Common myeloid progenitor, CD34-positive (primary cell): ENCODE measurements at regions not wholly inside any gene's neighbourhood (a gene's known extent, or its start where the extent isn't known, plus 50 kb on each side); places are given as distances from the start of the nearest gene placed in this dataset.

Experiments
- CTCF ChIA-PET: fragments of 350-600 bp; sonication (Branson Sonifier 250); formaldehyde crosslinking; loops from one replicate; lab custom pipeline; 2021; ENCODE audit warnings: antibody characterized with exemption; lab: Charles Lee
- POLR2A ChIA-PET: fragments of 350-600 bp; sonication (Branson Sonifier 250); formaldehyde crosslinking; loops from one replicate; lab custom pipeline; 2021; ENCODE audit warnings: antibody characterized with exemption; lab: Charles Lee
- DNase-seq, 3 donors: peaks; one replicate each; pipeline versions ENCODE4 v3.0.0 to v3.0.0-alpha.2; 2013
- H3K27ac ChIP-seq, 2 experiments: 1 replicate in 1 of 2; 2 replicates in 1 of 2; pipeline ENCODE4 v1.7.0; 2013; ENCODE audit warnings: inconsistent platforms in 2 of 2, low read length in 2 of 2, mild to moderate bottlenecking in 2 of 2, low read depth in 1 of 2, moderate library complexity in 1 of 2; ENCODE audit not compliant: severe bottlenecking in 2 of 2, insufficient read depth in 1 of 2, poor library complexity in 1 of 2
- H3K27me3 ChIP-seq, 5 experiments: replicated peaks in 2 of 5; 1 replicate in 3 of 5; 2 replicates in 2 of 5; pipeline versions ENCODE4 v1.6.1 to v1.7.0; 2013; ENCODE audit warnings: low read length in 4 of 5, mild to moderate bottlenecking in 2 of 5, moderate library complexity in 2 of 5, inconsistent platforms in 1 of 5; ENCODE audit not compliant: insufficient read depth in 5 of 5, control insufficient read depth in 4 of 5
- H3K36me3 ChIP-seq, 4 experiments: 1 replicate in 2 of 4; 2 replicates in 2 of 4; pipeline versions ENCODE4 v1.6.1 to v1.7.0; 2013; ENCODE audit warnings: low read length in 3 of 4, control low read depth in 1 of 4, mild to moderate bottlenecking in 1 of 4; ENCODE audit not compliant: control insufficient read depth in 4 of 4, insufficient read depth in 4 of 4
- H3K4me1 ChIP-seq, 4 experiments: 1 replicate in 3 of 4; 2 replicates in 1 of 4; pipeline versions ENCODE4 v1.6.1 to v1.7.1; 2013; ENCODE audit warnings: low read length in 3 of 4, mild to moderate bottlenecking in 3 of 4, control low read depth in 1 of 4, inconsistent platforms in 1 of 4, moderate library complexity in 1 of 4; ENCODE audit not compliant: control insufficient read depth in 4 of 4, insufficient read depth in 4 of 4; ENCODE audit errors: control extremely low read depth in 1 of 4
- H3K4me3 ChIP-seq, 7 experiments: 1 replicate in 4 of 7; 2 replicates in 3 of 7; pipeline versions ENCODE4 v1.5.1 to v1.7.0; 2013; ENCODE audit warnings: mild to moderate bottlenecking in 7 of 7, low read length in 6 of 7, moderate library complexity in 6 of 7, inconsistent platforms in 2 of 7, low read depth in 2 of 7, control low read depth in 1 of 7; ENCODE audit not compliant: insufficient read depth in 4 of 7, control insufficient read depth in 1 of 7; ENCODE audit errors: extremely low read depth in 1 of 7
- H3K9me3 ChIP-seq, 5 experiments: 1 replicate in 4 of 5; 2 replicates in 1 of 5; pipeline versions ENCODE4 v1.6.1 to v1.7.1; 2013; ENCODE audit warnings: low read length in 4 of 5, mild to moderate bottlenecking in 2 of 5, inconsistent platforms in 1 of 5, low read depth in 1 of 5, moderate library complexity in 1 of 5; ENCODE audit not compliant: control insufficient read depth in 4 of 5, insufficient read depth in 2 of 5; ENCODE audit errors: control extremely low read depth in 1 of 5
- WGBS: methylation state at CpG from one replicate; pipeline ENCODE4 v1.1.5; 2013; ENCODE audit not compliant: insufficient coverage; 5-methylcytosine and 5-hydroxymethylcytosine counted together

DNA sequence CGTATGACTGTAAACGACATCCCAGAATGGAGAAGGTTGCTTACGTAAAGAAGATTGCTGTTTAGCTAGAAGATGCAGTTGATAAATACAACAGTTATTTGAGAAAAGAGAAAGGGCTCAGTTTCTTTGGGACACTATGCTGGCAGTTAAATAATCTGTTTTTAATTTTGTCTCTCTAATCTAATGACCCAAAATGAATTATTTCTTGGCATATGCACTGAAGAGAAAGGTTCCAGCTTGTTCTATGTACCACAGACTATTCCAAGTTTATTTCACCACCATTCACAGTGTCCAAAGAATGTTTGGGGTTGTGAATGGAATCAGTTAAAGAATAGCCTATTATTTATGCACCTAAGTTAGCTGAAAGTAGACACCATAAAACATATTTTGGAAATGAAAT lies 449.9 kb downstream of the RNF144B start:
- Histone ChIP-seq H3K4me1 (no peaks in the 10 kb centered on the region), H3K27me3 (no peaks in the 10 kb centered on the region), H3K4me3 (no peak overlapping the region), H3K27ac (no peak overlapping the region), H3K9me3 (no peaks in the 10 kb centered on the region), H3K36me3 (no peaks in the 10 kb centered on the region)
- ChIA-PET POLR2A (no interaction called here), CTCF (no interaction called here)
- no peak for DNase-seq
- WGBS: 58% methylated on average over 3 of the region's 3 CpGs

DNA sequence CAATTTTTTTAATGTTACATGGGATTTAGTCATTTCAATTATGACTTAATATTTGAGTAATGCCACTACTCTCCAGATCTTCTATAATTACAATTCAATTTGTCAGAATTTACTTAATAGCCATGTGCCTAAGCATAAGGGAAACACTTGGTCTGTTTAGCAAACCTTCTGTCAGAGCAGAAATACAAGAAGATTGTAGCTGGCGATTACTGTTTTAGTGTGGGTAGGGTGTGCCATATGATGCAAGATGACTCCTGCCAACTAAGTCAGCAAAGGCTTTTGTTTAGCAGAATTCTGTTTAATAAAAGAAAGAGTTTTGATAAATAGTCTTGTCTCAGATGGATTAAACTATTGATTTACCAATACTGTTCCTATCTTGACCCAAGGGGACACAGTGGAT lies 455.4 kb downstream of the RNF144B start:
- H3K9me3 ChIP-seq: no peaks in the 10 kb centered on the region
- H3K27me3 ChIP-seq: no peaks in the 10 kb centered on the region
- no peaks in the 10 kb centered on the region for H3K4me1 ChIP-seq
- WGBS: 100% methylated on average over 1 of the region's 1 CpG
- H3K27ac ChIP-seq: no peak overlapping the region
- H3K4me3 ChIP-seq: no peak overlapping the region
- no peaks in the 10 kb centered on the region for H3K36me3 ChIP-seq
- POLR2A ChIA-PET: no interaction called here
- CTCF ChIA-PET: no interaction called here
- DNase-seq: no peak

DNA sequence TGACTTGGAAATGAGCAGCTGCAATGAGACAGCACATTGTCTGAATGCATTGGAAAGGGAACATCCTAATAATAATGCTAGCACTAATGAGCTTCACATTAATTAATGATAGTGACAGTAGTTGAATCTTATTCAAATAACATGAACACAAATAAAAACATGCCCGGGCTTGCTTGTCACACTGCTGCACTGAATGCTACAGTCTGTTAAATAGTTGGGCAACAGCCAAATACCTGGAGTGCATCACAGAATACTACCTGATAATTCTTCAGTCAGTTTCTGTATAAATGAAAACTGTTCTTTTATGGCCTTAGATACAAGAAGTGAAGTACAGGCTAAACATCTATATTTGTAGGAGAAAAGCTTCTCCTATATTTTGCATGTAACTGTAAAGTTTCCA lies 458.7 kb downstream of the RNF144B start:
- Histone ChIP-seq H3K36me3 (no peaks in the 10 kb centered on the region), H3K4me1 (no peaks in the 10 kb centered on the region), H3K9me3 (no peaks in the 10 kb centered on the region), H3K27me3 (no peaks in the 10 kb centered on the region), H3K4me3 (no peak overlapping the region), H3K27ac (no peak overlapping the region)
- DNase-seq: no peak
- CTCF ChIA-PET: no interaction called here
- WGBS: no CpG with 5 or more reads among the region's 1 CpG
- POLR2A ChIA-PET: no interaction called here

DNA sequence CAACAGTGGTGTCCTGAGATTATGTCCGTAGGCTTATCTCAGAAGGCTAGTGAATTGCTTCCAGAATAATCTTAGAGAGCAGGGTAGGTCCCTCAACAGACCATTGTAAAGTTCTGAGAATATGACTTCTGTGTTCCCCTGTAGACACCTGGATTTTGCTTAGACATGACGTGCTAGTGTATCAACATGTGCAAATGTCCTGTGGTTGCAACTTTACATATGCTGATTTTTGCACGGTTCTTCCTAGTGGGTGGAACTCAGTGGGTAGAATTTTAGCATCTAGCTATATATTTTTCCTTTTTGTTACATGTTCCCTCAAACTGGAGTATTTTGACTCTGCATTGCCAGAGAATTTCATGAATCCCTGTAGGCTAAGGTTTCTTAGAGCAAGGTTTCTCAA lies 459.2 kb downstream of the RNF144B start:
- 100% methylated on average over 1 of the region's 3 CpGs for WGBS
- POLR2A ChIA-PET: no interaction called here

DNA sequence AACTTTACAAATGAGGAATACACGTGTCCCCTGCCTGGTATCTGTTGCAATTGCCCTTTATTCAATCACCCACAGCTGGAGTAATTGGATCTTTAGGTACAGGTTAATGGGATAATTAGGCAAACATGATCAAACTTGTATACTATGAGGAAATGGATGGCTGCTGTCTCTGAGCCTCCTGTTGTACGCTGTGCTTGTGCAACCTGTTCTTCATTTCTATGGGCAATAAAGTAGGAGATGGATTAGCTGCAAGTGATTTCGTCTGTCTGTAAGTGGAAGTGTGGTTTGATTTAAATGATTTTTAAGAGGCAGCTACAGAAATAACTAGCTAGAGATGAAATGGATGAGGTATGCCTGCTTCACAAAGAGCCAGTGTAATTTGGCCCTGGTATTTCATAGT lies 474.1 kb downstream of the RNF144B start:
- ChIA-PET CTCF (no interaction called here), POLR2A (no interaction called here)
- no peak overlapping the region for H3K27ac ChIP-seq
- no peak for DNase-seq
- WGBS: 40% methylated on average over 2 of the region's 3 CpGs
- peaks cover 0 to 4% (median 0%) of the 10 kb centered on the region in 5 experiments for H3K9me3 ChIP-seq
- no peaks in the 10 kb centered on the region for H3K4me1 ChIP-seq
- H3K27me3 ChIP-seq: no peaks in the 10 kb centered on the region
- H3K4me3 ChIP-seq: no peak overlapping the region
- no peaks in the 10 kb centered on the region for H3K36me3 ChIP-seq

More for the DNA sequence above, 459.2 kb downstream of the RNF144B start:
- Histone ChIP-seq H3K4me1 (no peaks in the 10 kb centered on the region), H3K27ac (no peak overlapping the region), H3K36me3 (no peaks in the 10 kb centered on the region), H3K9me3 (no peaks in the 10 kb centered on the region), H3K4me3 (no peak overlapping the region), H3K27me3 (no peaks in the 10 kb centered on the region)
- CTCF ChIA-PET: no interaction called here
- no peak for DNase-seq

DNA sequence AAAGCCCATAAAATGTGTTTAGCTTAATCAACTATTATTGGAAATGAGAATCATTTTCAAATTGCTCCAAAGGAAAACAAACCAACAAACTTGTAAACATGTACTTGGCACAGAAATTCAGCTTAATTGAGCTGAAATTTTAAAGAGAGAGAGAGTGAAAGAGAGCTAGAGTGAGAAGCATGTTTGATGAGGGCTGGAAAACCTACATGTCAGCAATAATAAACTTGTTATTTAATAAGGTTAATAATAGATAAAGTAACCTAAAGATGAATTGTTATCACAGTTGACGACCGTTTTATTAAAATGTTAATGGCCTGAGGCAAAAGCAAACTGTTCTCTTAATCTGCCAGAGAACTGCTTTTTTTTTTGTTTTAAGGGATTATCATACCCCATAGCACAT lies 496.1 kb downstream of the RNF144B start:
- no peak for DNase-seq
- Histone ChIP-seq H3K4me1 (no peaks in the 10 kb centered on the region), H3K27ac (no peak overlapping the region), H3K36me3 (no peaks in the 10 kb centered on the region), H3K27me3 (no peaks in the 10 kb centered on the region), H3K9me3 (no peaks in the 10 kb centered on the region), H3K4me3 (no peak overlapping the region)
- ChIA-PET CTCF (interaction anchor here (0.7 kb wide), 1 partner anchor 153 kb away, joined by 3 read pairs; no protein-coding TSS in a partner anchor), POLR2A (no interaction called here)
- no CpG with 5 or more reads among the region's 2 CpGs for WGBS

DNA sequence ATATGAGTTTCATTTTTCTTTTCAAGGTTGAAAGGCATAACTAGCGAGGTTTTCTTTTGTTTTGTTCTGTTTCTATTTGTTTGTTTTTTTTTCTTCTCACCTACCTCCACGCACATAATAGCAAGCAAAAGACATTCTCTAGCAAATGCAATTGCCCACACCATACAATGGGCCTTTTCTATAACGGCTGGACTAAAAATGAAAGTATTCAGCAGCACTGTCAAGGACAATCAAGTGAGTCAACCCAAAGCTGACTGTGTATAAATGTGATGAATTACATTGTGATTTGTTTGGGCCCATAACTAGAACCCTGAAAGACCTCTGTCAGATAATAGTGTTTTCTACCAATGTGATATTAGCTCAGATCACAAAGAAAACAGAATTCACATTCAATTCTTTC lies 496.7 kb downstream of the RNF144B start:
- H3K27me3 ChIP-seq: no peaks in the 10 kb centered on the region
- H3K27ac ChIP-seq: no peak overlapping the region
- DNase-seq: no peak
- ChIA-PET CTCF (no interaction called here), POLR2A (no interaction called here)
- H3K36me3 ChIP-seq: no peaks in the 10 kb centered on the region
- no peak overlapping the region for H3K4me3 ChIP-seq
- no peaks in the 10 kb centered on the region for H3K9me3 ChIP-seq
- no peaks in the 10 kb centered on the region for H3K4me1 ChIP-seq
- no CpG with 5 or more reads among the region's 3 CpGs for WGBS
